HFF-Myc (cell line): ENCODE measurements at regions not wholly inside any gene's neighbourhood (a gene's known extent, or its start where the extent isn't known, plus 50 kb on each side); places are given as distances from the start of the nearest gene placed in this dataset.

Experiments used
- DNase-seq: peaks from one replicate; pipeline ENCODE4 v3.0.0-alpha.2; 2011; ENCODE audit warnings: low read depth; ENCODE audit errors: extremely low read depth
- H3K4me3 ChIP-seq: replicated peaks from 2 replicates; pipeline ENCODE4 v1.5.1; 2011; ENCODE audit warnings: low read depth, mild to moderate bottlenecking, control low read depth, low read length
- TF ChIP-seq, protein P1 (sequence below): IDR thresholded peaks from 2 replicates; pipeline ENCODE4 v1.5.1; 2012; ENCODE audit warnings: mild to moderate bottlenecking, low read depth, low read length, control low read depth; ENCODE audit errors: missing control alignments

GRCh38 chr3:86794361-86795065, 196.4 kb downstream of the VGLL3 start:
- no peak overlapping the region for H3K4me3 ChIP-seq
- no peak for DNase-seq
- TF ChIP-seq, protein P1, sequence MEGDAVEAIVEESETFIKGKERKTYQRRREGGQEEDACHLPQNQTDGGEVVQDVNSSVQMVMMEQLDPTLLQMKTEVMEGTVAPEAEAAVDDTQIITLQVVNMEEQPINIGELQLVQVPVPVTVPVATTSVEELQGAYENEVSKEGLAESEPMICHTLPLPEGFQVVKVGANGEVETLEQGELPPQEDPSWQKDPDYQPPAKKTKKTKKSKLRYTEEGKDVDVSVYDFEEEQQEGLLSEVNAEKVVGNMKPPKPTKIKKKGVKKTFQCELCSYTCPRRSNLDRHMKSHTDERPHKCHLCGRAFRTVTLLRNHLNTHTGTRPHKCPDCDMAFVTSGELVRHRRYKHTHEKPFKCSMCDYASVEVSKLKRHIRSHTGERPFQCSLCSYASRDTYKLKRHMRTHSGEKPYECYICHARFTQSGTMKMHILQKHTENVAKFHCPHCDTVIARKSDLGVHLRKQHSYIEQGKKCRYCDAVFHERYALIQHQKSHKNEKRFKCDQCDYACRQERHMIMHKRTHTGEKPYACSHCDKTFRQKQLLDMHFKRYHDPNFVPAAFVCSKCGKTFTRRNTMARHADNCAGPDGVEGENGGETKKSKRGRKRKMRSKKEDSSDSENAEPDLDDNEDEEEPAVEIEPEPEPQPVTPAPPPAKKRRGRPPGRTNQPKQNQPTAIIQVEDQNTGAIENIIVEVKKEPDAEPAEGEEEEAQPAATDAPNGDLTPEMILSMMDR: no peak

- peak; percentile 93 for DNase-seq
- TF ChIP-seq, protein P1: no peak
- no peak overlapping the region for H3K4me3 ChIP-seq
These were observed 197.2 kb downstream of the VGLL3 start for GRCh38 chr3:86793786-86794185.

- TF ChIP-seq, protein P1: no peak
- no peak overlapping the region for H3K4me3 ChIP-seq
- peak; percentile 39 for DNase-seq
These were observed 198.6 kb downstream of the VGLL3 start for GRCh38 chr3:86792316-86792715.

DNA sequence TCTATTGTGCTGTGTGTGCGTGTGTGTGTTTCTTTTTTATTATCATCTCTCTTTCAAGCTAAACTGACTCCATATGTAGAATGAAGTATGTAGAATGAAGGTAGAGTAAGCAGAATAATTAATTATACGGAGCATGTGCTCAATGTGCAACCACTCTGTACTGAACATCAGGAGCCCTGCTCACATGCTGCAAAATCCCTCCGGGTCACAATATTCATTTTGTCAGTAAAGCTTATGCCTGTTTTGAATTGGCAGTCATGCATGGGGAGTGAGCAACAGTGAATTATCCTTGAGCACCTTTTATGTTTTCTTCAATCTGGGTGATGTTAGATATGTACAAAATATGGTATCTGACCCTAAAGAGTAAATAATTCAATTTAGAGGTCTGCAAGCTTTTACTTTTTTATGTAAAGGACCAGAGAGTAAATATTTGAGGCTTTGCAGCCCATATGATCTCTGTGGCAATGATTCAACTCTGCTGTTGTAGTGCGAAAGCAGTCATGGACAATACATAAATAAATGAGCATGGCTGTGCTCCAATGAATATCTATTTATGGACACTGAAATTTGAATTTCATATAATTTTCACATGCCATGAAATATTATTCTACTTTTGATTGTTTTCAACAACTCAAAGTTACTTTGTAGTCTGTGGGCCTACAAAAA, 199.9 kb downstream of the VGLL3 start:
- no peak for DNase-seq
- TF ChIP-seq, protein P1: no peak
- H3K4me3 ChIP-seq: no peak overlapping the region

DNA sequence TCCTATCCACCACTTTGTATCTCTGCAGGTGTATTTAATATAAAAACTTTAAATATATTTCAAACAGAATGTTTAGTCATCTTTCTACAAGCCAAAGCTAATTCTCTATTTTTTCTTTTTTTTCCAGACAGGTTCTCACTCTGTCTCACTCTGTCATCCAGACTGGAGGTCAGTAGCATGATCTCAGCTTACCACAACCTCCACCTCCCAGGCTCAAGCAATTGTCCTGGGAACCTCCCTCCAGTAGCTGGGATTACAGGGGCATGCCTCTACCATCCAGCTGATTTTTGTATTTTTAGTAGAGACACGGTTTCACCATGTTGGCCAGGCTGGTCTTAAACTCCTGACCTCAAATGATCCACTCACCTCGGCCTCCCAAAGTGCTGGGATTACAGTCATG, 202.6 kb downstream of the VGLL3 start:
- TF ChIP-seq, protein P1: no peak

DNA sequence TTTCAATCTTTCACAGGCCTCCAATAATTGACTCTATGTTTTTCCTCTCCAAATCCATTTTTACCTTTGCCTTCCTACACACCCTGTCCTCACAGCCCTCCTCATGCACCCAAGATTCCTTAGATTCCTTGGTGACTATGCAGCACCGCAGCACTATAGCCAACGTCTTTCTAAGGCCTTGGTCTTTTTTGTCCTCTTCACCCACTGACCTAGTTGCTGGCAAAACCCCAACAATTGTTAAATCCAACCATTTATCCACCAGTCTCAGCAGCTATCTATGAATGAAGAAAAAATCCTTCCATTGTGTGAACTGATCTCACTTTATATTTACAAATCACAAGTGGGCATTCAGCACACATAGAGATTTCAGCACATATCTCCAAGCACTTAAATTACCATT, 203.9 kb downstream of the VGLL3 start:
- TF ChIP-seq, protein P1: no peak
- H3K4me3 ChIP-seq: no peak overlapping the region
- no peak for DNase-seq

More for the DNA sequence above, 202.6 kb downstream of the VGLL3 start:
- DNase-seq: no peak
- H3K4me3 ChIP-seq: no peak overlapping the region
